Suprapubic skin (tissue), 4 donors: ENCODE measurements at regions not wholly inside any gene's neighbourhood (a gene's known extent, or its start where the extent isn't known, plus 50 kb on each side); places are given as distances from the start of the nearest gene placed in this dataset.

ENCODE experiments used
- EP300 ChIP-seq: sonication (generic); formaldehyde crosslinking; IDR thresholded peaks from one replicate; pipeline ENCODE4 v1.6.1; 2017; ENCODE audit warnings: antibody characterized with exemption
- POLR2AphosphoS5 ChIP-seq, 3 donors: sonication (generic); formaldehyde crosslinking; IDR thresholded peaks; one replicate each; pipeline ENCODE4 v1.6.1; 2017; ENCODE audit warnings: antibody characterized with exemption in 3 of 3
- TF ChIP-seq, protein P1 (sequence below), 2 donors: fragments of 200-600 bp in 1 of 2; fragments of 450-650 bp in 1 of 2; sonication (generic) in 1 of 2; IDR thresholded peaks; one replicate each; pipeline ENCODE4 v1.5.1; 2016 to 2019; ENCODE audit warnings: antibody characterized with exemption in 2 of 2, mild to moderate bottlenecking in 1 of 2, moderate library complexity in 1 of 2

DNA sequence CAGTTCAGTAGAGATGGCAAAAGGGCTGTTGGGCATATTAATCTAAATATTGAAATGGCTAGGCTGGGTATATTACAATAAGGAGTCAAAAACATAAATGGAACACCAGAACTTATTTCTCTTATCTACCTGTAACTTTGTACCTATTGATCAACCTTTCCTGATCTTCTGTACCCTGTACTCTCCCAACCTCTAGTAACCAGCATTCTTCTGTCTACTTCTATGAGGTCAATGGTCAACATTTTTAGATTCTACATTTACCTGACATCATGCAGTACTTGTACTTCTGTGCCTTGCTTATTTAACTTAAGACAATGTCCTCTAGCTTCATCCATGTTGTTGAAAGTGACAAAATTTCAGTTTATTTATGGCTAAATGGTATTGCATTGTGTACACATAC lies 467.3 kb downstream of the TAF11L14 start:
- TF ChIP-seq, protein P1, sequence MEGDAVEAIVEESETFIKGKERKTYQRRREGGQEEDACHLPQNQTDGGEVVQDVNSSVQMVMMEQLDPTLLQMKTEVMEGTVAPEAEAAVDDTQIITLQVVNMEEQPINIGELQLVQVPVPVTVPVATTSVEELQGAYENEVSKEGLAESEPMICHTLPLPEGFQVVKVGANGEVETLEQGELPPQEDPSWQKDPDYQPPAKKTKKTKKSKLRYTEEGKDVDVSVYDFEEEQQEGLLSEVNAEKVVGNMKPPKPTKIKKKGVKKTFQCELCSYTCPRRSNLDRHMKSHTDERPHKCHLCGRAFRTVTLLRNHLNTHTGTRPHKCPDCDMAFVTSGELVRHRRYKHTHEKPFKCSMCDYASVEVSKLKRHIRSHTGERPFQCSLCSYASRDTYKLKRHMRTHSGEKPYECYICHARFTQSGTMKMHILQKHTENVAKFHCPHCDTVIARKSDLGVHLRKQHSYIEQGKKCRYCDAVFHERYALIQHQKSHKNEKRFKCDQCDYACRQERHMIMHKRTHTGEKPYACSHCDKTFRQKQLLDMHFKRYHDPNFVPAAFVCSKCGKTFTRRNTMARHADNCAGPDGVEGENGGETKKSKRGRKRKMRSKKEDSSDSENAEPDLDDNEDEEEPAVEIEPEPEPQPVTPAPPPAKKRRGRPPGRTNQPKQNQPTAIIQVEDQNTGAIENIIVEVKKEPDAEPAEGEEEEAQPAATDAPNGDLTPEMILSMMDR (IDR thresholded peaks at IDR 0.05) = no peak
- TF ChIP-seq EP300 (no peak), POLR2AphosphoS5 (IDR thresholded peaks at IDR 0.05) (no peak)
